Aorta (tissue), 5 donors: ENCODE measurements at regions not wholly inside any gene's neighbourhood (a gene's known extent, or its start where the extent isn't known, plus 50 kb on each side); places are given as distances from the start of the nearest gene placed in this dataset.

Experiments used
- ATAC-seq: fragments of 200-7000 bp; cut with Tn5 transposase; one replicate; pipeline ENCODE4 v1.9.1; 2022; ENCODE audit warnings: moderate library complexity; ENCODE audit not compliant: low FRiP score
- DNase-seq, 2 donors: peaks; one replicate each; pipeline ENCODE4 v3.0.0-alpha.2; 2020
- H3K27ac ChIP-seq, 2 donors: one replicate each; pipeline ENCODE4 v1.5.1; 2013; ENCODE audit warnings: low read length in 2 of 2, mild to moderate bottlenecking in 2 of 2, moderate library complexity in 2 of 2, control low read depth in 1 of 2, inconsistent platforms in 1 of 2, low read depth in 1 of 2
- H3K27me3 ChIP-seq, 2 donors: one replicate each; pipeline ENCODE4 v1.6.1; 2013; ENCODE audit warnings: control low read depth in 1 of 2, low read length in 1 of 2, mild to moderate bottlenecking in 1 of 2, moderate library complexity in 1 of 2; ENCODE audit not compliant: insufficient read depth in 2 of 2, control insufficient read depth in 1 of 2
- H3K36me3 ChIP-seq, 2 donors: one replicate each; pipeline ENCODE4 v1.6.1; 2013; ENCODE audit warnings: control low read depth in 1 of 2, low read length in 1 of 2, mild to moderate bottlenecking in 1 of 2; ENCODE audit not compliant: insufficient read depth in 2 of 2, control insufficient read depth in 1 of 2
- H3K4me1 ChIP-seq, 2 donors: one replicate each; pipeline ENCODE4 v1.6.1; 2013; ENCODE audit warnings: low read length in 2 of 2, control low read depth in 1 of 2, mild to moderate bottlenecking in 1 of 2, moderate library complexity in 1 of 2; ENCODE audit not compliant: insufficient read depth in 2 of 2, control insufficient read depth in 1 of 2
- H3K4me3 ChIP-seq, 2 donors: one replicate each; pipeline ENCODE4 v1.5.1; 2013; ENCODE audit warnings: low read length in 2 of 2, control low read depth in 1 of 2, mild to moderate bottlenecking in 1 of 2
- H3K9me3 ChIP-seq: one replicate; pipeline ENCODE4 v1.6.1; 2013; ENCODE audit warnings: mild to moderate bottlenecking, low read length; ENCODE audit not compliant: control insufficient read depth
- WGBS, 2 donors: extraction: QIAGEN DNeasy Blood & Tissue Kit; methylation state at CpG; one replicate each; pipeline ENCODE4 v1.1.7; 2013; 5-methylcytosine and 5-hydroxymethylcytosine counted together
- intact Hi-C, 2 donors: fragments of 100-400 bp; cut with DNase I; formaldehyde crosslinking; loops; one replicate each; pipeline versions ENCODE4 v1.14.2 to v1.15.0; 2022
- donor health status: healthy with polysubstance abuse.
- donor health status: Bipolar disorder and iron deficiency.
- donor health status: DM: no; HTN: no; CAD: no.
- donor health status: DM: no; HTN: no; CAD: no.
- donor health status: DM: yes; HTN: yes; CAD: no.

GRCh38 chr5:20694121-20694520 is 706.1 kb upstream of the CDH18 start:
- Histone ChIP-seq H3K36me3 (no peaks in the 10 kb centered on the region), H3K9me3 (no peaks in the 10 kb centered on the region), H3K27ac (no peak overlapping the region), H3K4me3 (no peak overlapping the region), H3K4me1 (no peaks in the 10 kb centered on the region), H3K27me3 (no peaks in the 10 kb centered on the region)
- DNase-seq (no peak), ATAC-seq (no peak)
- WGBS, 2 donors: 48 to 59% methylated on average over 2 of the region's 2 CpGs
- intact Hi-C loops: no loop called here

GRCh38 chr5:20692913-20693312 is 704.9 kb upstream of the CDH18 start:
- H3K4me1 ChIP-seq: no peaks in the 10 kb centered on the region
- no peak overlapping the region for H3K4me3 ChIP-seq
- ATAC-seq (no peak), DNase-seq (no peak)
- H3K9me3 ChIP-seq: no peaks in the 10 kb centered on the region
- no peaks in the 10 kb centered on the region for H3K27me3 ChIP-seq
- H3K36me3 ChIP-seq: no peaks in the 10 kb centered on the region
- 70 to 80% methylated on average over 1 of the region's 1 CpG for WGBS, 2 donors
- no peak overlapping the region for H3K27ac ChIP-seq
- intact Hi-C loops: no loop called here

DNA sequence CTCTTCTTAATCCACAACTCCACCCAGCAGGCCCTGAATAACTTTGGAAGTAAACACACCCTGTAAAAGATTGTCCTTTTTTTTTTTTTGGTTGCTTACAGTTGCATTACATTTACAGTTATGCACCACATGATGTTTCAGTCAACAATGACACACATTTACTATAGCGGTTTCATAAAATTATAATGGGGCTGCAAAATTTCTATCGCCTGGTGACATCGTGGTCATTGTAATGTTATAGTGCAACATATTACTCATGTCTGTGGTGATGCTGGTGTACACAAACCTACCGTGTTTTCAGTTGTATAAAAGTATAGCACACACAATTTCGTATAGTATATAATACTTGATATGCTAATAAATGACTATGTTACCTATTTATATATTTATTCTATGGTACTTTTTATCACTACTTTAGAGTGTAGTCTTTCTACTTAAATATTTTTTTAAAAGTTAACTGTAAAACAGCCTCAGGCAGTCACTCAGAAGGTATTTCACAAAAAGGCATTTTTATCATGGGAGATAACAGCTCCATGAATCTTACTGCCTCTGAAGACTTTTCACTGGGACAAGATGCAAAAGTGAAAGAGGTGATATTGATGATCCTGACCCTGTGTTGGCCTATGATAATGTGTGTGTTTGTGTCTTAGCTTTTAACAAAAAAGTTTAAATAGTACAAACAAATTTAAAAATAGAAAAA is 695.4 kb upstream of the CDH18 start:
- intact Hi-C loops: no loop called here
- WGBS, 2 donors: 68 to 83% methylated on average over 5 of the region's 5 CpGs
- Histone ChIP-seq H3K27ac (no peak overlapping the region), H3K4me1 (no peaks in the 10 kb centered on the region), H3K36me3 (no peaks in the 10 kb centered on the region), H3K4me3 (no peak overlapping the region), H3K9me3 (no peaks in the 10 kb centered on the region), H3K27me3 (no peaks in the 10 kb centered on the region)
- no peak for ATAC-seq
- no peak for DNase-seq

GRCh38 chr5:20680718-20681302 is 692.8 kb upstream of the CDH18 start:
- no peak for DNase-seq
- H3K9me3 ChIP-seq: no peaks in the 10 kb centered on the region
- ATAC-seq: no peak
- 43 to 45% methylated on average over 5 of the region's 5 CpGs for WGBS, 2 donors
- H3K36me3 ChIP-seq: no peaks in the 10 kb centered on the region
- H3K4me1 ChIP-seq: no peaks in the 10 kb centered on the region
- no peak overlapping the region for H3K4me3 ChIP-seq
- no peak overlapping the region for H3K27ac ChIP-seq
- intact Hi-C loops: no loop called here
- H3K27me3 ChIP-seq: no peaks in the 10 kb centered on the region

- no peak for DNase-seq
- Histone ChIP-seq H3K27me3 (no peaks in the 10 kb centered on the region), H3K4me3 (no peak overlapping the region), H3K27ac (no peak overlapping the region), H3K9me3 (no peaks in the 10 kb centered on the region), H3K36me3 (no peaks in the 10 kb centered on the region), H3K4me1 (no peaks in the 10 kb centered on the region)
- WGBS, 2 donors: 72 to 77% methylated on average over 1 of the region's 1 CpG
- intact Hi-C loops: no loop called here
- no peak for ATAC-seq
Measured at GRCh38 chr5:20678814-20679298, 690.9 kb upstream of the CDH18 start.

- intact Hi-C loops: no loop called here
- H3K4me1 ChIP-seq: no peaks in the 10 kb centered on the region
- no peaks in the 10 kb centered on the region for H3K27me3 ChIP-seq
- H3K27ac ChIP-seq: no peak overlapping the region
- ATAC-seq (no peak), DNase-seq (no peak)
- no peaks in the 10 kb centered on the region for H3K36me3 ChIP-seq
- H3K4me3 ChIP-seq: no peak overlapping the region
- no peaks in the 10 kb centered on the region for H3K9me3 ChIP-seq
Measured at GRCh38 chr5:20678386-20678785, 690.4 kb upstream of the CDH18 start.

- H3K27me3 ChIP-seq: no peaks in the 10 kb centered on the region
- WGBS, 2 donors: 76% methylated on average over 3 of the region's 3 CpGs
- no peaks in the 10 kb centered on the region for H3K4me1 ChIP-seq
- H3K27ac ChIP-seq: no peak overlapping the region
- H3K9me3 ChIP-seq: no peaks in the 10 kb centered on the region
- H3K36me3 ChIP-seq: no peaks in the 10 kb centered on the region
- ATAC-seq (no peak), DNase-seq (no peak)
- intact Hi-C loops: no loop called here
- no peak overlapping the region for H3K4me3 ChIP-seq
Measured at GRCh38 chr5:20660588-20660987, 672.6 kb upstream of the CDH18 start.

DNA sequence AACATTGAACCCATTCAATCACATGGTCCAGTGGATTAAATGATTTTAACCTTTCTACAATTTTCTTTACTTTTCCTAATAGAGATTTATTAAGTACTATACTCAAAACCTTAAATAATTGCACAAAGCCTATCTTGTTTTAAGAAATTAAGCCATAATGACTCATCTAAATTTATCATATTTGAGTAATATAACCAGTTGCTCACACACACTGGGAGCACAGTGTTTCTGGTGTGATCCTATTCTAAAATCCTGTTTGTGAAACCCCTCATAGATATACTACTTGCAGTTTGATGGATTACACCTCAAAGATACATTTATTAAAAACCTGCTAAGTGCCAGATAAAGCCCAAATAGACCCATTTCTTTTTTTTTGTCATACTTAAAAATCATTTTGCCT is 668.3 kb upstream of the CDH18 start:
- Histone ChIP-seq H3K36me3 (no peaks in the 10 kb centered on the region), H3K27ac (no peak overlapping the region), H3K27me3 (no peaks in the 10 kb centered on the region), H3K4me3 (no peak overlapping the region), H3K9me3 (no peaks in the 10 kb centered on the region), H3K4me1 (no peaks in the 10 kb centered on the region)
- intact Hi-C loops: no loop called here
- DNase-seq: no peak
- no peak for ATAC-seq

DNA sequence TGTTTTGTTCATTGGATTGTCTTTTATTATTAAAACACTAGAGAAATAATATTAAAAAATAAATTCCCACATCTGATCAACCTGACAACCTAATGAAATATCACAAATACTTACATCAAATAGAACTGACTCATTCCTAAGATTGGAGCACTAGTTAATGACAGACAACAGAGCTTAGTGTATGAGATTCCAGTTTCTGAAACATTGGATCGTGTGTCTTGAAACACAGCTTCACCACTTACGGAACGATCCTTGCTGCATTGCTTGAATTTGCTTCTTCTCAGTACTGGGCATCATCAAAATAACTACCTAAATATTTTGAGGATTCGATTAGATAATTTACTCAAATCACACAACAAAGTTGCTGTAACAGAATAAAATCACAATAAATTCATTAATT is 667.2 kb upstream of the CDH18 start:
- Histone ChIP-seq H3K4me3 (no peak overlapping the region), H3K36me3 (no peaks in the 10 kb centered on the region), H3K4me1 (no peaks in the 10 kb centered on the region), H3K27ac (no peak overlapping the region), H3K27me3 (no peaks in the 10 kb centered on the region), H3K9me3 (no peaks in the 10 kb centered on the region)
- intact Hi-C loops: no loop called here
- WGBS, 2 donors: 72% methylated on average over 4 of the region's 4 CpGs
- DNase-seq (no peak), ATAC-seq (no peak)
